ENCODE measurements at regions not wholly inside any gene's neighbourhood (a gene's known extent, or its start where the extent isn't known, plus 50 kb on each side); places are given as distances from the start of the nearest gene placed in this dataset.

DNA sequence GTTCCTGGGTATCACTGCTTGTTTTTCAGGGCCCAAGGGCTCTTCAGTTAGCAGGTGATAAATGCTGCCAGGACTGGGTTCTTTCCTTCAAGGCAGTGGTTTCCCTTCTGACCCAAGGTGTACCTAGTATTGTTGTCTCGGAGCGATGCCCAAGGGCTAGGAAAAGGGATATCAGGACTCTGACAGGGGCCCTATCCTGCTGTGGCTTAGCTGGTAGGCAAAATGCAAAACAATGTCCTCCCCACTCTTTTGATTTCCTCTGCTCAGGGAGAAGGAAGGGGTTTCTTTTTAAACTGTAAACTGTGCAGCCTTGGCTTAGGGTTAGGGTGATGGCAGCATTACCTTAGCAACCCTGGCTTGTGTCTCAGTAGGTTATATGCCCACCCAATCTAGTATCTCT, 508.8 kb upstream of the CTNND2 start:
- TF ChIP-seq, protein P1, sequence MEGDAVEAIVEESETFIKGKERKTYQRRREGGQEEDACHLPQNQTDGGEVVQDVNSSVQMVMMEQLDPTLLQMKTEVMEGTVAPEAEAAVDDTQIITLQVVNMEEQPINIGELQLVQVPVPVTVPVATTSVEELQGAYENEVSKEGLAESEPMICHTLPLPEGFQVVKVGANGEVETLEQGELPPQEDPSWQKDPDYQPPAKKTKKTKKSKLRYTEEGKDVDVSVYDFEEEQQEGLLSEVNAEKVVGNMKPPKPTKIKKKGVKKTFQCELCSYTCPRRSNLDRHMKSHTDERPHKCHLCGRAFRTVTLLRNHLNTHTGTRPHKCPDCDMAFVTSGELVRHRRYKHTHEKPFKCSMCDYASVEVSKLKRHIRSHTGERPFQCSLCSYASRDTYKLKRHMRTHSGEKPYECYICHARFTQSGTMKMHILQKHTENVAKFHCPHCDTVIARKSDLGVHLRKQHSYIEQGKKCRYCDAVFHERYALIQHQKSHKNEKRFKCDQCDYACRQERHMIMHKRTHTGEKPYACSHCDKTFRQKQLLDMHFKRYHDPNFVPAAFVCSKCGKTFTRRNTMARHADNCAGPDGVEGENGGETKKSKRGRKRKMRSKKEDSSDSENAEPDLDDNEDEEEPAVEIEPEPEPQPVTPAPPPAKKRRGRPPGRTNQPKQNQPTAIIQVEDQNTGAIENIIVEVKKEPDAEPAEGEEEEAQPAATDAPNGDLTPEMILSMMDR (IDR thresholded peaks at IDR 0.05; ENCODE audit: borderline replicate concordance, control extremely low read depth, extremely low read depth, insufficient read depth, missing control alignments), result no peak
- DNase-seq (ENCODE audit: low spot score), result no peak
- in situ Hi-C loops (cut with MboI; ENCODE audit: low sequenced_read_pairs, unreplicated experiment), result no loop called here

DNA sequence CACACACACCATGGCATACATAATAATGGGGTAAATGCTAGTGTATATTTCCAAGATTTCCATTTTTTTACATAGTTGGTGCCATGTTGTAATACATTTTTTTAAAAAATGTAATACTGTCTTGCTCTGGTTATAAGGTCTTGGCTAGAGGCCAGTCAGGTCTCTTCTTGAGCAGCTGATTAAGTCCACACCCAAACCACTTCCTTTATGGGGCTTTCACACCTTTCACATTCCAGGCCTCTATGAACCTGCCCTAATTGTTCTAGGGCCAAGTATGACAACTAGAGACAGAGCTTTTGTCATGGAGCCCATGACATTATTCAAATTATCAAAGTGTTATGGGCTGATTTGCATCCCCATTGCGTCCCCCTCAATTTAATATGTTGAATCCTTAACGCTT, 495.6 kb upstream of the CTNND2 start:
- in situ Hi-C loops (cut with MboI; ENCODE audit: low sequenced_read_pairs, unreplicated experiment), result no loop called here

GRCh38 chr5:12392246-12392645, 488.0 kb upstream of the CTNND2 start:
- TF ChIP-seq, protein P1 (IDR thresholded peaks at IDR 0.05; ENCODE audit: borderline replicate concordance, control extremely low read depth, extremely low read depth, insufficient read depth, missing control alignments), result no peak
- in situ Hi-C loops (cut with MboI; ENCODE audit: low sequenced_read_pairs, unreplicated experiment), result no loop called here
- DNase-seq (ENCODE audit: low spot score), result no peak

More for the DNA sequence above, 495.6 kb upstream of the CTNND2 start:
- DNase-seq (ENCODE audit: low spot score), result no peak
- TF ChIP-seq, protein P1 (IDR thresholded peaks at IDR 0.05; ENCODE audit: borderline replicate concordance, control extremely low read depth, extremely low read depth, insufficient read depth, missing control alignments), result no peak

GRCh38 chr5:12385095-12385494, 480.8 kb upstream of the CTNND2 start:
- TF ChIP-seq, protein P1 (IDR thresholded peaks at IDR 0.05; ENCODE audit: borderline replicate concordance, control extremely low read depth, extremely low read depth, insufficient read depth, missing control alignments), result no peak
- in situ Hi-C loops (cut with MboI; ENCODE audit: low sequenced_read_pairs, unreplicated experiment), result no loop called here
- DNase-seq (ENCODE audit: low spot score), result no peak

- in situ Hi-C loops (cut with MboI; ENCODE audit: low sequenced_read_pairs, unreplicated experiment), result no loop called here
- TF ChIP-seq, protein P1 (IDR thresholded peaks at IDR 0.05; ENCODE audit: borderline replicate concordance, control extremely low read depth, extremely low read depth, insufficient read depth, missing control alignments), result no peak
- DNase-seq (ENCODE audit: low spot score), result no peak
Measured at GRCh38 chr5:12384005-12384404, 479.8 kb upstream of the CTNND2 start.

DNA sequence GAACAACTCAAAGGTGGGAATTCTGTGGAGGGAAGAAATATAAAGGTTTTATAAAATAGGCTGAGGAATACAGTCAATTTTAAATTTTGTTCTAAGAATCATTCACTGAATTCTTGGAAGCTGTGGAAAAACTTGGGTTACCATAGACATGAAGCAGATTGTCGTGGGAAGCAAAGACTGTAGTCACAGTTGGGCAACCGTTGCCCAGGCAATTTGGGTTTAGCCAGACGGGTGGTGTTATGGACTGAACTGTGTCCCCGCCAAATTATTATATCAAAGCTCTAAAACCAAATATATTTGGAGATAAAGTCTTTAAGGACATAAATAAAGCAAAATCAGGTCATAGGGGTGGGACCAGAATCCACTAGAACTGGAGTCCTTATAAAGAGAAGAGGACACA, 463.7 kb upstream of the CTNND2 start:
- DNase-seq (ENCODE audit: low spot score), result no peak
- TF ChIP-seq, protein P1 (IDR thresholded peaks at IDR 0.05; ENCODE audit: borderline replicate concordance, control extremely low read depth, extremely low read depth, insufficient read depth, missing control alignments), result no peak
- in situ Hi-C loops (cut with MboI; ENCODE audit: low sequenced_read_pairs, unreplicated experiment), result no loop called here

DNA sequence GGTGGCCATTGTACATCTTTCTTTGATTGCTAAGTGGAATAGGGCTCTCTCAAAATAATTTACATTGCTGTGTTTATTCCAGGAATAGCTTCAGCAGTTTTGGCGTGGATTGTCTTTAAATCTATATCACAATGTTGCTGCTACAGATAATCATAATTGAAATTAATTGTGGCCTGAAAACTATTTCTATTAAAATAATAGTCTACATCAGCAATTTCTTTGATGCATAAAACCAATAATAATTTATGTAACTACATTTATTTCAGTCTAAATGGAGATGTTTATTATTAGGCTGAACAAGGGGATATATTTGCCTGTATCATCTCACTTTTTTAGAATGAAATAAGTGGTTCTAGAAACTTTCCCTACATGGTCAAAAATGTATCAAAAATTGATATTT, 456.0 kb upstream of the CTNND2 start:
- TF ChIP-seq, protein P1 (IDR thresholded peaks at IDR 0.05; ENCODE audit: borderline replicate concordance, control extremely low read depth, extremely low read depth, insufficient read depth, missing control alignments), result no peak
- no peak for DNase-seq (ENCODE audit: low spot score)
- in situ Hi-C loops (cut with MboI; ENCODE audit: low sequenced_read_pairs, unreplicated experiment), result no loop called here

Data from GM13976 (cell line).